A549 (cell line): ENCODE measurements at regions not wholly inside any gene's neighbourhood (a gene's known extent, or its start where the extent isn't known, plus 50 kb on each side); places are given as distances from the start of the nearest gene placed in this dataset.

Experiments used
- ATAC-seq, 2 experiments: fragments of 200-7000 bp in 1 of 2; fragments of >200 bp in 1 of 2; cut with Nextera tagmentation in 1 of 2; cut with Tn5 transposase in 1 of 2; 3 replicates each; pipeline versions ENCODE4 v1.8.0 to v1.9.1; 2018 to 2020; ENCODE audit warnings: mild to moderate bottlenecking in 1 of 2, moderate library complexity in 1 of 2
- CTCF ChIA-PET: fragments of 300-600 bp; sonication (Branson Sonifier 250); formaldehyde crosslinking; extraction: SDS; loops from one replicate; lab custom pipeline; 2021; ENCODE audit warnings: antibody characterized with exemption, inconsistent platforms; lab: Yijun Ruan, JAX
- POLR2A ChIA-PET: fragments of 350-600 bp; formaldehyde crosslinking; extraction: SDS; loops from one replicate; lab custom pipeline; 2021; ENCODE audit warnings: antibody characterized with exemption, inconsistent platforms; lab: Yijun Ruan, JAX
- DNase-seq, 2 experiments: peaks; one replicate each; pipeline versions ENCODE4 v3.0.0 to v3.0.0-alpha.2; 2011 to 2016; ENCODE audit warnings: low read depth in 1 of 2, low spot score in 1 of 2
- FAIRE-seq: peaks from 2 replicates; lab custom pipeline; 2011; peaks lifted over from hg19 to GRCh38; lab: Jason Lieb, UNC
- H3K27ac ChIP-seq, 2 experiments: fragments of >200 bp; sonication (Bioruptor Twin); formaldehyde crosslinking; 3 replicates each; pipeline ENCODE4 v1.5.1; 2016 to 2017
- H3K4me1 ChIP-seq: fragments of >200 bp; sonication (Bioruptor Twin); formaldehyde crosslinking; 3 replicates; pipeline ENCODE4 v1.6.1; 2016
- H3K4me2 ChIP-seq: fragments of >200 bp; sonication (Bioruptor Twin); formaldehyde crosslinking; 3 replicates; pipeline ENCODE4 v1.6.1; 2016
- H3K4me3 ChIP-seq: fragments of >200 bp; sonication (Bioruptor Twin); formaldehyde crosslinking; 3 replicates; pipeline ENCODE4 v1.5.1; 2016
- H3K9me3 ChIP-seq: fragments of >200 bp; sonication (Bioruptor Twin); formaldehyde crosslinking; 3 replicates; pipeline ENCODE4 v1.6.1; 2016
- CBX8 ChIP-seq: fragments of 200-600 bp; sonication (generic); IDR thresholded peaks from 2 replicates; pipeline ENCODE4 v1.6.1; 2016
- CHD2 ChIP-seq: fragments of 150-350 bp; IDR thresholded peaks from 2 replicates; pipeline ENCODE4 v1.6.1; 2014; ENCODE audit warnings: low read length; ENCODE audit not compliant: partially characterized antibody
- CHD4 ChIP-seq: fragments of 200-600 bp; sonication (generic); IDR thresholded peaks from 2 replicates; pipeline ENCODE4 v1.6.1; 2016; ENCODE audit warnings: antibody characterized with exemption, mild to moderate bottlenecking, borderline replicate concordance
- EHMT2 ChIP-seq: fragments of 200-600 bp; sonication (generic); IDR thresholded peaks from 2 replicates; pipeline ENCODE4 v1.6.1; 2016; ENCODE audit warnings: antibody characterized with exemption, low read depth, mild to moderate bottlenecking, moderate library complexity
- ESRRA ChIP-seq: fragments of 150-350 bp; IDR thresholded peaks from 2 replicates; pipeline ENCODE4 v1.6.1; 2014; ENCODE audit warnings: mild to moderate bottlenecking, low read length, borderline replicate concordance
- FOSB ChIP-seq: fragments of 250-450 bp; sonication (Bioruptor Pico); IDR thresholded peaks from 2 replicates; pipeline ENCODE4 v1.5.0; 2020; ENCODE audit warnings: mild to moderate bottlenecking, moderate library complexity
- JUN ChIP-seq, 2 experiments: fragments of >200 bp; sonication (Bioruptor Twin); formaldehyde crosslinking; IDR thresholded peaks; 2 replicates in 1 of 2; 3 replicates in 1 of 2; pipeline ENCODE4 v1.6.1; 2016 to 2017
- KDM1A ChIP-seq: fragments of 200-600 bp; sonication (generic); IDR thresholded peaks from 2 replicates; pipeline ENCODE4 v1.6.1; 2016; ENCODE audit warnings: low read depth, mild to moderate bottlenecking
- NFE2L2 ChIP-seq: fragments of 150-350 bp; conservative IDR thresholded peaks from 2 replicates; pipeline ENCODE4 v1.6.1; 2014; ENCODE audit warnings: low read length
- PHF8 ChIP-seq: fragments of 200-600 bp; sonication (generic); IDR thresholded peaks from 2 replicates; pipeline ENCODE4 v1.6.1; 2016; ENCODE audit warnings: low read depth, mild to moderate bottlenecking, antibody characterized with exemption, moderate library complexity, borderline replicate concordance
- POLR2A ChIP-seq: IDR thresholded peaks from 2 replicates; pipeline ENCODE4 v1.6.1; 2012; ENCODE audit warnings: mild to moderate bottlenecking, low read length
- RARB ChIP-seq: fragments of 250-450 bp; sonication (Bioruptor Pico); IDR thresholded peaks from 2 replicates; pipeline ENCODE4 v1.8.0; 2021; ENCODE audit warnings: mild to moderate bottlenecking, moderate library complexity
- REST ChIP-seq: fragments of 200-600 bp; sonication (generic); IDR thresholded peaks from 2 replicates; pipeline ENCODE4 v1.6.1; 2016; ENCODE audit warnings: antibody characterized with exemption, mild to moderate bottlenecking, moderate library complexity
- RFX5 ChIP-seq: fragments of 450-650 bp; IDR thresholded peaks from 2 replicates; pipeline ENCODE4 v1.7.1; 2014; ENCODE audit warnings: antibody characterized with exemption, mild to moderate bottlenecking, moderate library complexity
- RNF2 ChIP-seq: fragments of 200-600 bp; sonication (generic); IDR thresholded peaks from 2 replicates; pipeline ENCODE4 v1.6.1; 2016; ENCODE audit warnings: low read depth, mild to moderate bottlenecking, antibody characterized with exemption, moderate library complexity, borderline replicate concordance
- SREBF2 ChIP-seq: fragments of 450-650 bp; IDR thresholded peaks from 2 replicates; pipeline ENCODE4 v1.6.1; 2014; ENCODE audit warnings: mild to moderate bottlenecking, moderate library complexity
- TP53 ChIP-seq: fragments of 250-450 bp; sonication (Bioruptor Pico); IDR thresholded peaks from 2 replicates; pipeline ENCODE4 v1.5.0; 2021; ENCODE audit warnings: mild to moderate bottlenecking, moderate library complexity
- WGBS: methylation state at CpG from one replicate; pipeline ENCODE4 v1.1.6; 2017; ENCODE audit errors: missing lambda C conversion rate; 5-methylcytosine and 5-hydroxymethylcytosine counted together
- TF ChIP-seq, protein P1 (sequence below): fragments of >200 bp; sonication (Bioruptor Twin); formaldehyde crosslinking; IDR thresholded peaks from 3 replicates; pipeline ENCODE4 v1.6.1; 2016
- TF ChIP-seq, protein P2 (sequence below): fragments of 450-650 bp; IDR thresholded peaks from 2 replicates; pipeline ENCODE4 v1.6.1; 2014; ENCODE audit warnings: antibody characterized with exemption
- TF ChIP-seq, protein P3 (sequence below): IDR thresholded peaks from 2 replicates; pipeline ENCODE4 v1.6.1; 2012

DNA sequence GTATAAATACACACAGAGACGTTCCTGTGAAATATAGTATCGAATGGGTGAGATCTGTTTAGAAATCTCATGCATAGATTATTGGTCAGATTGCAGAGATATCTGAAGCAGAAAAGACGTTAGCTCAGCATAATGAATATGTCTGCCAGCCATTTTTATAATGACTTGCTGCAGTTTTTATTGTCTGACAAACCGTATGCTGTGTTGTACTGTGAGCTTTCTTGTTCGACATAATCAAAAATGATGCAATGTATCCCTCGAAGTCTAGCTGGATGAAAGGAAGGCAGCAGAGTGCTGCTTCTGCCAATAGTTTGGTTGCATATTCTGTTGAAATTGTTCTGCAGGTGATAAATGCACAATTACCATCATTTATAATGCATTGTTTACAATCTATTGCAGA is 514.9 kb upstream of the ARRDC3 start:
- no peaks in the 10 kb centered on the region for H3K9me3 ChIP-seq
- DNase-seq (no peak), FAIRE-seq (no peak), ATAC-seq (no peak)
- H3K4me1 ChIP-seq = no peaks in the 10 kb centered on the region
- no peak overlapping the region for H3K27ac ChIP-seq
- 59% methylated on average over 6 of the region's 6 CpGs for WGBS
- H3K4me2 ChIP-seq = no peak overlapping the region
- ChIA-PET POLR2A (no interaction called here), CTCF (interaction anchor here (0.6 kb wide), 1 partner anchor 276 kb away, joined by 3 read pairs; no protein-coding TSS in a partner anchor)
- TF ChIP-seq CBX8 (no peak), FOSB (no peak), JUN (IDR thresholded peaks at IDR 0.05) (no peak), TP53 (CRISPR knock-in tag) (no peak)
- H3K4me3 ChIP-seq = no peak overlapping the region

DNA sequence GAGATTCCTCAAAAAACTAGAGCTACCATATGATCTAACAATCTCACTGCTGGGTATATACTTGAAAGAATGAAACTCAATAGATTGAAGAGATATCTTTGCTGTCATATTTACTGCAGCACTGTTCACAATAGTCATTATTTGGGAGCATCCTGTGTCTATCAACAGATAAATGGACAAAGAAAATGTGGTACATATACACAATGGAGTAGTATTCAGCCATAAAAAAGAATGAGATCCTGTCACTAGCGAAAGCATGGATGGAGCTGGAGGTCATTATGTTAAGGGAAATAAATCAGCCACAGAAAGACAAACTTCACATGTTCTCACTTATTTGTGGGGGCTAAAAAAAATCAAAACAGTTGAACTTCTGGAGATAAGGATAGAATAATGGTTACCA is 505.7 kb upstream of the ARRDC3 start:
- no peak for ATAC-seq
- ChIA-PET CTCF (no interaction called here), POLR2A (no interaction called here)
- Histone ChIP-seq H3K4me1 (no peaks in the 10 kb centered on the region), H3K27ac (no peak overlapping the region), H3K4me2 (no peak overlapping the region), H3K4me3 (no peak overlapping the region), H3K9me3 (no peaks in the 10 kb centered on the region)
- no peak for FAIRE-seq
- 68% methylated on average over 1 of the region's 1 CpG for WGBS
- no peak for DNase-seq
- TF ChIP-seq RNF2 (no peak), CHD4 (no peak), POLR2A (no peak), SREBF2 (no peak), EHMT2 (no peak), CBX8 (no peak), REST (no peak), CHD2 (no peak), TP53 (CRISPR knock-in tag) (no peak), ESRRA (no peak), RARB (CRISPR knock-in tag) (no peak), NFE2L2 (no peak), RFX5 (no peak), PHF8 (no peak), KDM1A (no peak)
- TF ChIP-seq, protein P1, sequence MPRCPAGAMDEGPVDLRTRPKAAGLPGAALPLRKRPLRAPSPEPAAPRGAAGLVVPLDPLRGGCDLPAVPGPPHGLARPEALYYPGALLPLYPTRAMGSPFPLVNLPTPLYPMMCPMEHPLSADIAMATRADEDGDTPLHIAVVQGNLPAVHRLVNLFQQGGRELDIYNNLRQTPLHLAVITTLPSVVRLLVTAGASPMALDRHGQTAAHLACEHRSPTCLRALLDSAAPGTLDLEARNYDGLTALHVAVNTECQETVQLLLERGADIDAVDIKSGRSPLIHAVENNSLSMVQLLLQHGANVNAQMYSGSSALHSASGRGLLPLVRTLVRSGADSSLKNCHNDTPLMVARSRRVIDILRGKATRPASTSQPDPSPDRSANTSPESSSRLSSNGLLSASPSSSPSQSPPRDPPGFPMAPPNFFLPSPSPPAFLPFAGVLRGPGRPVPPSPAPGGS = no peak
- TF ChIP-seq, protein P2, sequence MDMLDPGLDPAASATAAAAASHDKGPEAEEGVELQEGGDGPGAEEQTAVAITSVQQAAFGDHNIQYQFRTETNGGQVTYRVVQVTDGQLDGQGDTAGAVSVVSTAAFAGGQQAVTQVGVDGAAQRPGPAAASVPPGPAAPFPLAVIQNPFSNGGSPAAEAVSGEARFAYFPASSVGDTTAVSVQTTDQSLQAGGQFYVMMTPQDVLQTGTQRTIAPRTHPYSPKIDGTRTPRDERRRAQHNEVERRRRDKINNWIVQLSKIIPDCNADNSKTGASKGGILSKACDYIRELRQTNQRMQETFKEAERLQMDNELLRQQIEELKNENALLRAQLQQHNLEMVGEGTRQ = no peak
- TF ChIP-seq, protein P3, sequence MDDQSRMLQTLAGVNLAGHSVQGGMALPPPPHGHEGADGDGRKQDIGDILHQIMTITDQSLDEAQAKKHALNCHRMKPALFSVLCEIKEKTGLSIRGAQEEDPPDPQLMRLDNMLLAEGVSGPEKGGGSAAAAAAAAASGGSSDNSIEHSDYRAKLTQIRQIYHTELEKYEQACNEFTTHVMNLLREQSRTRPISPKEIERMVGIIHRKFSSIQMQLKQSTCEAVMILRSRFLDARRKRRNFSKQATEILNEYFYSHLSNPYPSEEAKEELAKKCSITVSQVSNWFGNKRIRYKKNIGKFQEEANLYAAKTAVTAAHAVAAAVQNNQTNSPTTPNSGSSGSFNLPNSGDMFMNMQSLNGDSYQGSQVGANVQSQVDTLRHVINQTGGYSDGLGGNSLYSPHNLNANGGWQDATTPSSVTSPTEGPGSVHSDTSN = no peak
